ENCODE measurements at regions not wholly inside any gene's neighbourhood (a gene's known extent, or its start where the extent isn't known, plus 50 kb on each side); places are given as distances from the start of the nearest gene placed in this dataset.

DNA sequence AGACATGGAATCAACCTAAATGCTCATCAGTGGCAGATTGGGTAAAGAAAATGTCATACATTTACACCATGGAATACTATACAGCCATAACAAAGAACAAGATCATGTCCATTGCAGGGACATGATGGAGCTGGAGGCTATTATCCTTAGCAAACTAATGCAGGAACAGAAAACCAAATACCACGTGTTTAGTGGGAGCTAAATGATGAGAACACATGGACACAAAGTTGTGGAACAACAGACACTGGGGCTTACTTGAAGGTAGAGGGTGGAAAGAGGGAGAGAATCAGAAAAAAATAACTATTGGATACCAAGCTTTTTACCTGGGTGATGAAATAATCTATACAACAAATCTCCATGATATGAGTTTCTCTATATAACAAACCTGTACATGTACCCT, 701.3 kb downstream of the TBC1D32 start:
- DNase-seq (ENCODE audit: low read depth, low spot score): no peak

DNA sequence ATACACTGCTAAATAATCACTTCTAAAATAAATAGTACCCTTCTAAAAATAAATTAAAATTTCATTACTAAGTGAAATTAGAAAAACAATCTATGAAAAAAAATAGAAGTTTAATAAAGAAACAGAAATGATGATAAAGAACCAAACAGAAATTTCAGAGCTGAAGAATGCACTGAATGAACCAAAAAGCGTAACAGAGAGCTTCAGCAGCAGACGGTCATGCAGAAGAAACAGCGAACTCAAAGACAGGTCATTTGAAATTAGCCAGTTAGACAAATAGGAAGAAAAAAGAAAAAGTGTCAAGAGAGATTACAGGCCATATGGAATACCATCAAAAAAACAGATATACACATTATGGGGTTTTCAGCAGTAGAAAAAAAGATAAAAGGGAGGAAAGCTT, 706.7 kb downstream of the TBC1D32 start:
- DNase-seq (ENCODE audit: low read depth, low spot score): no peak

DNA sequence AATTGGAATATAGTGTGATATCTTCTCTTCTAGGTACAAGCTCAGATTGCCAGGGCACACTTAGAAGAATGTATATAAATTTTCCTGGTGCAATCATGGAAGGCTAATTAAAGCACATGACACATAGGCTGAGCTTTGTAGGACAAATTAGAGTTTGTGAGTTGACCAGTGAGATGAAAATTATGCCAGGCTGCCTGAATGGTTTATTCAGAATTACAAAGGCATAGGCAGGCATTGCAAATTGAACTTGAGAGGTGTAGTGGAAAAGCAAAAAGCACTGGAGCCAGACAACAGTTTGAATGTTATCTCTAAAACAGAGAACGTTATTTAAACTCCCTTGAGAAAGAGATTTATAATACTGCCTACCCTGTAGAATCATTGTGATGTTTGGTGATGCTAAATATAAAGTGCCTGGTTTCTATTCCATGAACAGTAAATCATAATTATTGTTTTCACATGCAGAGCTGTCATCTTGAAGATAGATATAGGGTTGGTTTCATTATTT, 712.1 kb downstream of the TBC1D32 start:
- no peak for DNase-seq (ENCODE audit: low read depth, low spot score)

DNA sequence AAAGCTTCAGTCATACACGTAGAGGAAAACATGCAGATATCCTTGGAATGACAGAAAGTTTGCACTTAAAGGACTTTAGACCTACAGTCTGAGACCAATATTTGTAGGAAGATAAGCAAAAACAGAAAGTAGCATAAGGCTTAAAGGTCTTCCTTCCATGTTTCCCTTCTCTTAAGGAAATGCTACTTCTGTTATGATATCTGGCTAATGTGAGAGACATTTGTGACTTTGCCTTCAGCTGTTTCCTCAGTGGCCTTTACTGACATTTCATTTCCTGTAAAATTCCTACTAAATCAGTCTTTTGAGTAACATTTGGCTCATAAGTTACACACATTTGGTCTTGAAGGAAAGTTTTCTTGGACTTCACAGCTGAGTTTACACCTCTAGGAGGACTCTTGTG, 713.4 kb downstream of the TBC1D32 start:
- no peak for DNase-seq (ENCODE audit: low read depth, low spot score)

DNA sequence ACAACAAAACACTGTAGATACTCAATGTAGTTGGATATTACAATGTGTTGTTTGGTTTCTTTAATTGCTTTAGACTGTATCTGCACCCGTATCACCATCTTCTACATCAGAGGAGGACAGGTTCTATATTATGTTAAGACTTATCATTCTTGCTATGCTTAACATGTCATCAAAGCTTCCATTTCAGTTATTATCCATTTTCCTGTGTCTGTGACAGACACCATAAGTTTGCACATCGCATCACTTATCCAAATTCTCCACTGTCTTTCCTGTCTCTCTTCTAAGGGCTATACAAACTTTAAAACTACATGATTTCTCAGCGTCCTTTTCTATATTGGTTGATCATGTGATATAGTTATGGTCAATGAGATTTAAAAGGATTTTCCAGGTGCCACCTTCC, 719.0 kb downstream of the TBC1D32 start:
- DNase-seq (ENCODE audit: low read depth, low spot score): no peak

DNA sequence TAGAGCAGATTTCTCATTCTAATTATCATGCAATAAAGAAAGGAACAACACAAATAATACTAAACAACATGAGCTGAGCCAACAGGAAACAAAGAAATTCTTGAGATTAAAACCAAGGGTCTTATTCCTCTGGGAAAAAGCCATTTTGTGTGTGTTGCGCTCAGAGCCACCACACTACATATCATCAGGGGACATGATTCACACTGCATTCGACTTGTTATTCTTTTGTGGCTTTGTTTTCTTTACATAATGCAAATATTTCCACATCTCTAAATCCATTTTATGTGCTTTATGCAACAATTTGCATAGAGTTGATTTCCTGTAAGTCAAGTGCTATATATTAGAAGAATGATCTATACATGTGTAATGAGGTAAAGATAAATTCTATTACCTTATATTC, 719.6 kb downstream of the TBC1D32 start:
- DNase-seq (ENCODE audit: low read depth, low spot score): no peak

DNA sequence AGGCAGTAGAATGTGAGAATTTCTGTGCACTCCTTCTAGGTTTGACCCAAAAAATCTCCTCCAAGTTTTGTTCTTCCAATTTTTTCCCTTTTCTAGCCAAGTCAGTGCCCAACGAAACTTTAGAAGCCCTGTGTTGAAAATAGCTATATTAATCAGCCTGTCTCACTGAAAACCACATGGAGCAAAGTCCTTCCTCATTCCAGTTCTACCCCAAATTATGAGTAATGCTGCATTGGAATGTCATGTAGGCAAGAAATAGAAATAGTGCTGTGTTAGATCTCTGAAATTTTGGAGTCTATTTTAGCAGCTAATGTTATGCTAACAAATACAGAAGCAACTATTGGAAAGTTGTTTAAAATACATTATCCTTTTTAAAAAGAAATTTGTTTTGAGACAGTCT, 725.5 kb downstream of the TBC1D32 start:
- DNase-seq (ENCODE audit: low read depth, low spot score): peak; percentile 47

DNA sequence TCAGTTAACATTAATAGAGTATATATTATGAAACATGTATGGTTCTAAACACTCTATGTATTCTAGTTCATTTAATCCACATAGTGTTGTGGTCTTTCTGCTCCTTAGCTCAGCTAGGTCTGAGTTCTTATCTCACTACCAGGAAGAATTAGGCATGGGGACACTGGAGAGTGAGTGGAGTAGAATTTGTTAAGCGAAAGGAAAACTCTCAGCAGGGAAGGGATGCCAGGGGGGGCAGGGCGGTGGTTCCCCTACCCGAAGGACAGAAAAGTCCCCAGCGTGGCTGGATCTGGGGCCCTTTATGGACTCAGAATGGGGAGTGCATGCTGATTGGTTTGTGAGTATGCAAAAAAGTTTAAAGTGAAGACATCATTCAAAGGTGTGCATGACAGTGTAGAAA, 727.5 kb downstream of the TBC1D32 start:
- no peak for DNase-seq (ENCODE audit: low read depth, low spot score)

DNA sequence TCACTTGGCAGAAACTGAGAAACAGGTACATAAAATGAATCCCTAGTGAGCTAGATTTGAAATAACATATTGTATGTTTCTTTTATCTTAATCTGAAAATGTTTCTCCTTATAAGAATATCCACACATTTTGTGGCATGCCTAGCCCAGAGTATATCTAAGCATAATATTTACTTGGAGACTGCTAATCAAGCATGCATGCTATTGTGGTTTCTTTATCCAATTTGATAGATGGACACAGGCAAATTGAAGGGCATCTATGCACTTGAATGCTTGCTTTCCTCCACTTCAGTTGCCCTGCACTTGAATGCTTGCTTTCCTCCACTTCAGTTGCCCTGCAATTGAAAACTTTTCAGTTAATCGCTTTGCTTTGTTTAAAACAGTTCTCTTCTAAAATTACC, 729.8 kb downstream of the TBC1D32 start:
- DNase-seq (ENCODE audit: low read depth, low spot score): peak; percentile 11

DNA sequence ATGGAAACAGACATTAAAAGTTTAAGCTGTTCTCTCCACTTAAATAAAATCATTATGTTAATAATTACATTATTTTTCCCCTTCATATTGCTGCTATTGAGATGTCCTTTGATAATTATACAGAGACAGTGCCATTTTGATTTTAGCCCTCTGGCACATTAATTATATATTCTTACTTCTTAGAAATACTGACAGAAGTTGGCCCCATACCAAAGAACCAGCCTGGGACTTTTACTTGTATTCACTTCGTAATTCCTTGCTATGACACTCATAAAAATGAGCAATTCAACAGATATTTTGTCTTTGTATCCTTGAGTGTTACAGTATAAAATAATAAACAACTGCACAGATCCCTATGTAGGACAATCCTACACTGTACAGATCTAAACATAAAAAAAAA, 743.7 kb downstream of the TBC1D32 start:
- DNase-seq (ENCODE audit: low read depth, low spot score): peak; percentile 1

DNA sequence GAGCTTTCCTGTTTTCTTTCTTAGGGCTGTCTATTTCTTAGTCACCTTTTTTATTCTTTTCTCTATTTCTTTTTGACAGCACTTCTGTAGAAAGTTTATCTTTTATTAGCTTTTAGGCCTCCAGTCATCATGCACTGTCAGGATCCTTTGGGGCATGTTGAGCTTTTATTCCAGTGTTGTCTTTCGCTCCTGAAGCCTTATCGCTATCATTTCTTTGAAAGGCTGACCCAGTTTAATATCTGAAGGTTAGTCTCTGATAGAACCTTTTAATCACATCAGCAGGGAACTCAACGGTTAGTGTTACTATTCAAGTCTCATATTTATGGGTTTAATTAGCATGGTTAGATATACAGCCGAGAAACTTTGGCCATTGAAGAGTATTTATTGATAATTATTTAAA, 745.9 kb downstream of the TBC1D32 start:
- DNase-seq (ENCODE audit: low read depth, low spot score): no peak

DNA sequence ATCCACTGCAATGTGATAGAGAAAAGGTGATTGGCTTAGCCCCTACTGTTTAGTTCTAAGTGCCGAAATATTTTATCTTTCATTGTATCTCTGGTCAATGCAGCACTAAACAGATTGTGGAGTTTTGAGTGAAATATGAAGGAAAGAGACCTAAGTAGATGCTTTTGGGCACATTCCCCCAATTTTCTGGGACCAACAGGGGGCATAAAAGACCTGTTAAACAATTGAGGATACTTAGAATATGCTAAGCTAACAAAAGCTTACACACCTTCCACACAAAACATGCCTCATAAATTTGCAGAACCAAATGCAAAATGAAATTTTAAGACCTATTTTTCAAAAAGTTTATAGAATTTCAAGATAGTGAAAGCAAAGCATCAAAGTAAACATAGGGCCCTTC, 746.9 kb downstream of the TBC1D32 start:
- DNase-seq (ENCODE audit: low read depth, low spot score): no peak

DNA sequence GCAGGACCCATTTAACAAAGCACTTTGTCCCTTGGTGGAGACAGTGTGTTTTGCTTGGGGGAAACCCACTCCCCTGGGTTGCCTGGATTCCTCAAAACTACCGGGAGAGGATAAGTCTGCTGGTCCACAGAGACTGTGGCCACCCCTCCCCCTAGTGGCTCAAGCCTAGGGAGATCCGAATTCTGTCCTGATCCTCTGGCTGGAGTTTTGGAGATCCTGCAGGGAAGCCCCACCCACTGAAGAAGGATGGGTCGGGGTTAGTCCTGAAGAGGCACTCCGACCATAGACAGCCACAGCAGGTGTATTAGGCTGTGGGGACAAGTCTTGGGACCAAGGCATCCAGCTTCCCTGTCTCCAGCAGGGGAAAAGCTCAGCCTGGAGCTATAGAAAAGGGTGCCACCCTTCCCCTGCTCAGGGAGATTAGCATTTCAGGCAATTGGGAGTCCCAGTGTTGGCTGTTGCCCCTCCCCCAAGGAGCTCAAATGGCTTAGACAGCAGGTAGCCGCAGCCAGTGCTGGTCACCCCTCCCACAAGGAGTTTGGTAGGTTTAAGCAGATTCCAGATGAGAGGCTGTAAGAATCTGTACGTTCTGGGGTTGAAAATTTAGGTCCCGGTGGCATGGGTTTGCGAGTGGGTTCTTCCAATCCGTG, 750.0 kb downstream of the TBC1D32 start:
- no peak for DNase-seq (ENCODE audit: low read depth, low spot score)

DNA sequence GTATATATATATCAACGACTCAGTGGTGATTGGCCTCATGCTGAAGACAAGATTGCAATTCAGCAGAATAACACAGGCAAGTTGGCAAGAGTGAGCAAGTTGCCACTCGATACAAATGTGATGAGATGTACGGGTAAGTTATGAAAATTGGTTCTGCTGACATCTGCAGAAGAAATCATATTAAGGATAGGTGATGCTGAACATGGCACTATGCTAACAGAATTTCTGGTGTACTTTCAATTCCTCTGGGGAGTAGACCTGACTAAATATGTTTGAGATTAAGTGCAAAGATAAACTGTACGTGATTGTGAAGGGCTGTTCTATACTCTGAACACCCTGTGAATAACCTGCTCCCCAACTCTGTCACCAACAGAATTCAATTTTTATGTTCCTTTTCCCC, 758.2 kb downstream of the TBC1D32 start:
- no peak for DNase-seq (ENCODE audit: low read depth, low spot score)

DNA sequence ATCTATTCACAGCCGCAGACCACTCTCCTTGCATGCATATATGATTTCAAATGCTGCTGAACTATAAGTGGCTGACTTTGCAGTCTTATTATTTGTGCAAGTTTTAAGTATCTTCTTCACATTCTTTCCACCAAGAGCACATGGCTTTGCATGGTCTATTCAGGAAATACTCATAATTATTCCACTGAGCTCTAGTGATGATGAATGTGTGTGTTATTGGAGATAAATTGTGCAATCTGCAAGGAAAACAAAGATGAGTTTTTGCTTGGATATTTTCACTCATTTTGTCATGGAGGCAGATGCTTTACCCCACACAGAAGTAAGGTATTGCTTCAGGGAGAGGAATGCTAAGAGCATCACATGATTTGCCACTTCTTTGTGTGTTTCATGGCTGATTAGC, 764.6 kb downstream of the TBC1D32 start:
- no peak for DNase-seq (ENCODE audit: low read depth, low spot score)

DNA sequence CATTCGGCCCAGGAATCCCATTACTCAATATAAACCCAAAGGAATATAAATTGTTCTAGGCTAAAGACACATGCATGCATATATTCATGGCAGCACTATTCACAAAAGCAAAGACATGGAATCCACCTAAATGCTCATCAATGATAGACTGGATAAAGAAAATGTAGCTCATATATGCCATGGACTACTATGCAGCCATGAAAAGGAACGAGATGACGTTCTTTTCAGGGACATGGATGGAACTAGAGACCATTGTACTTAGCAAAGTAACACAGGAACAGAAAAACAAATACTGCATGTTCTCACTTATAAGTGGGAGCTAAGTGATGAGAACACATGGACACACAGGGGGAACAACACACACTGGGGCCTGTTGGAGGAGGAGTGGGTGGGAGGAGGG, 769.5 kb downstream of the TBC1D32 start:
- no peak for DNase-seq (ENCODE audit: low read depth, low spot score)

DNA sequence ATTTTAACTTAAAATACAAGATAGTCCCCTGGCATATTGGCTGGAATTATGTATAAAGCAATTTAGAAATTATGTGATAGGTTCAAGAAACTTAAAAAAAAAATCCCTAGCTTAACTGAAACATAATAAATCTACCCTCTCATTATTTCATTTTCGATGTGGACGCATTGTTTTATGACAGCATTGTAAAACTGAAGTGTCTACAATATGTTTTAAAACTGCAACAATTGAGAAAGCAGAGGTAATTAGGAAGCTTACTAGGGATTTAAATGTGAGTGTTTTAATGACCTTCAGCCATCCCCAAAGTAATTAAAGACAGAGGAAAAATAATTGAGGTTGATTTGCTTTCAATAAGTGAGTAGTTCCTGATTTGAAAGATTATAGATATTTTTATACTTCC, 776.0 kb downstream of the TBC1D32 start:
- no peak for DNase-seq (ENCODE audit: low read depth, low spot score)

DNA sequence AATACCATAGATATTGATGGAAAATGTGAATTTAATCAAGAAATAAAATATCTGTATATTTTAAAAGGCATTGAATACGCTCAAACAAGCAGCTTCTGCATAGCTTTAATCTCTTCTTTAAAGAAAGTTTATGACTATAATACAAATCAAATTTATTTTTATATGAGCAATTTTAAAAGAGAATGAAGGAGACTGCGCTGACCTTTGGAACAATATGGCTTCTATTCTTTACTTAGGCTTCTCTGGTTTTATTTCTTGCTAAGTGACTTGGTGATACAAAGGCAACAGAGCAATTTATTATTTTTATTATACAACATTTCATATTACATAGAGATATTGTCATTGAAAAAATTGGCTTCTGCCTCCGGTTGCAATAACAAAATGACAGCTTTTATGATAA, 776.7 kb downstream of the TBC1D32 start:
- DNase-seq (ENCODE audit: low read depth, low spot score): no peak

DNA sequence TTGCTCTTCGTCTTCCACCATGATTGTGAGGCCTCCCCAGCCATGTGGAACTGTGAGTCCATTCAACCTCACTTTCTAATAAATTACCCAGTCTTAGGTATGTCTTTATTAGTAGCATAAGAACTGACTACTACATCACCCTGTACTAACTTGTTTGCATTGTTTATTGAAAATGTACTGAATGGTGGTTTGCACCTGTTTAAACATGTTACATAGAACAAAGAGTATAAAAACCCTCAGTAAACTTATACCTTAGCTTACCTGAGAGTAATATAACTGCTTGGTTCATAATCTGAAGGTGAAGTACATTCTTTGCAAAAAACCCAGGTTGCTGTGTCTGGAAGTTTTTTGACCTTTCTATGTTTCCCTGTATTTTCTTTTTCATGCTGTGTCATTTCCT, 777.8 kb downstream of the TBC1D32 start:
- DNase-seq (ENCODE audit: low read depth, low spot score): no peak

DNA sequence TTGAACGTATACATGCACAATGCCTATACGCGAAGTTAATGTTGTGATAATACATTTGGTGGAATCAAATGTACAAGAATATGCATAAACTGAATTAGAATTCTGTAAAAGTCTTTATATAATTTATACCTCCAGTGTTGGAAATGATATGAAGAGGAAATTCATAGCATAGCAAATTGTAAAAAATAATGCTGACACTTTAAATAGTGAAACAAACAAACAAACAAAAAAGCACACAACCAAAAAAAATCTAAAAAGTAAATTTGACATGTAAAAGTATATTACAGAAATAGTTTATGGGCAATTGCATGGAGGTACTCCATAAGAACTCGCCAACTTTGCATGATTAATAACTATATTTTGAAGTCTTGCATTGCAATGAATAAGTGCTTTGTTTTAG, 780.9 kb downstream of the TBC1D32 start:
- no peak for DNase-seq (ENCODE audit: low read depth, low spot score)

DNA sequence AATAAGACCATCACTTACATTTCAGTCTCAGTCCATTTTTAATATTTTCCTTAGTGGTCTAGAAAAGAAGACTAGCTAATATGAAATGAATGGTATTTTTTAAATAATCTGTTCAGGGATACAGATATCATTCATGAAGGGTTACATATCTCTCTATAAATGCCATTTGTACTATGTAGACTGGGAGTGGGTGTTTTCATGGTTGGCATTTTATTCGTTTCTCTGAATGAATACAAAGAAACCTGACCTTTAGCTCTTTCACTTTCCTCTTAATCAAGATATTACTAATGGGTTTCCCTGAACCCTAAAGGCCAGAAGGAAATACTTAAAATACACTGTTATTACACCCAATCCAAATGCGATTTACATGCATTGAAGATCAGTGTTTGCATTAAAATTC, 788.9 kb downstream of the TBC1D32 start:
- DNase-seq (ENCODE audit: low read depth, low spot score): no peak

DNA sequence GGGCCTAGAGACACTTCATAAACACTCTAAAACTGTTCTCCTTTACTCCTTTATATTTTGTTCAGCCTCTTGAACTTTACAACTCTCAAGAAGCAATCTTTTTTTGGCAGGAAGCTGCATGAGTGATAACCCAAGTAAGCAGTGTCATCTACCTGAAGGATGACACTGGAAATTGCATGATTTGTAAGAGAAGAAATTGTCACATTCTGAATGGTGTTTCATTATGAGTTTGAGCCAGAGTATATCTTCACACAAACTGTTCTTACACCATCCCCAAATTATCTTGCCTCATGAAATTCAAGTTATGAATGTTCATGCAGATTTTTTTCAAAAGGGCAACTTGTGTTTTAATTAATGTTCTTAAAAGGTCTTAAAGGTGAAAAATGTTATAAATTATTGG, 799.3 kb downstream of the TBC1D32 start:
- DNase-seq (ENCODE audit: low read depth, low spot score): no peak

DNA sequence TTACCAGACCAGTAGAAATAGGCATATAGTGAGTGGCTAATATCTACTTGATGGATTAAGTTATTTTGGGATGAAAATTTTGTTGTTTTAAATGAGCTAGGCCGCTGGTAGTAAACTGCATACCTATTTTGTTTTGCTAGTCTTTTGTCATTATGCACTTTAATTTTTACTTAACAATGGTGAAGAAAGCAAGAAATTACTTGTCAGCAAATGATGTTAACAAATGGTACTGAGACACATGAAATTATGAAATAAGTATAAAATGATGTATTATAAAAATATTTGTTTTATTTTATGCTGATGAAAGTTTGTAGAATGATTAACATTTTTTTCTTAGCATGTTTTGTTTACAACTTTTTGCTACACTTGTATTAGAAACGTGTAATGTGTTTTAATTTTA, 807.7 kb downstream of the TBC1D32 start:
- no peak for DNase-seq (ENCODE audit: low read depth, low spot score)

DNA sequence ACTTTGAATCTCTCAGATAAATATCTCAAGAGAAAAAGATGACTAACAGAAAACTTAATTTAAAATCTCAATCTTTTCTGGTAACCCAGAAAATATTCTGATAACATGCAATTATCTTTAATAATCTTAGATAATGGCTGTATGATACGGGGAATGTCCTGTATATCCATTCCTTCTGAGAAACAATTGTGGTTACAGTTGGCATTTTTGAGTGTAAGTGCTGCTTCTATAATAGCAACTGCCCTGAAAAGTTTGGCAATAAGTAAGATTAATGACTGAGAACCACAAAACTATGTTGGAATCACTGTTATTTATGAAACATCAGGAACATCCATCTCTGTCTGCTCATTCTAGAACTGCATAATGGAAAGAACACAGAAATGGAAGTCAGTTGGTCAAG, 819.7 kb downstream of the TBC1D32 start:
- no peak for DNase-seq (ENCODE audit: low read depth, low spot score)
